ENCODE measurements at regions not wholly inside any gene's neighbourhood (a gene's known extent, or its start where the extent isn't known, plus 50 kb on each side); places are given as distances from the start of the nearest gene placed in this dataset.

DNA sequence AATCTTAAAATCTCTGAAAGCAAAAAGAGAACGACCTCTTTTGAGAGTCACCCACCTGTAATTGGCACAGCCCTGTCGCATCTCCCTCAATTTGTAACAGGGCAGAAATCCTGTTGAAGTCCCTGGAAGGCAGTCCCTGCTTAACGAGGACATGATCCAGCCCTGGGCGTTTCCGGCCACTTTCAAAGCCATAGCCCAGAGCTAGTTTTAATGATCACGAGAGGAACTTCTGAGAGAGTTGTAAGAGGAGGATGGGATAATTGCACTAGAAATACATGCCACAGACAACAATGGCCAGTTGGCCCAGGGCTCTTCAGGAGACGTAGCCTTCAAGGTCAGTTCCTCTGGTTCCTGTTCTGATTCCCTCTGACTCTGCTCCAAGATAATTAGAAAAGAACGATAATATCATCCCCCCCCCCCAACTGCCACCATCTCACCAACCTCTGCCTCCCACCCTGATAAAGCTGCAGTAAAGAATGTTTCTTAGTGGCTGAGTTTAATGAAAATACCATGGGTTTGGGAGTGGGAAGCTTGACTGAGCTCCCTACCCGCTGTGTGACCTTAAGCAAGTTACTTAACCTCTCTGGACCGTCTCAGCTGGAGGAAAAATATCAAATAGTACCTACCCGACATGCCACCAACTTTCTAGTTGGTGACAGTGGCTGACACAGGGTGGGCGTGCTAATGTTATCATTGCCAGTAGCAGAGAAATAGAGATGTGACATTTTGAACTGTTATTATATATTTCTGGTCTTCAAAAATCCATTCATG, 140.0 kb downstream of the OMA1 start:
- TF ChIP-seq, protein P1, sequence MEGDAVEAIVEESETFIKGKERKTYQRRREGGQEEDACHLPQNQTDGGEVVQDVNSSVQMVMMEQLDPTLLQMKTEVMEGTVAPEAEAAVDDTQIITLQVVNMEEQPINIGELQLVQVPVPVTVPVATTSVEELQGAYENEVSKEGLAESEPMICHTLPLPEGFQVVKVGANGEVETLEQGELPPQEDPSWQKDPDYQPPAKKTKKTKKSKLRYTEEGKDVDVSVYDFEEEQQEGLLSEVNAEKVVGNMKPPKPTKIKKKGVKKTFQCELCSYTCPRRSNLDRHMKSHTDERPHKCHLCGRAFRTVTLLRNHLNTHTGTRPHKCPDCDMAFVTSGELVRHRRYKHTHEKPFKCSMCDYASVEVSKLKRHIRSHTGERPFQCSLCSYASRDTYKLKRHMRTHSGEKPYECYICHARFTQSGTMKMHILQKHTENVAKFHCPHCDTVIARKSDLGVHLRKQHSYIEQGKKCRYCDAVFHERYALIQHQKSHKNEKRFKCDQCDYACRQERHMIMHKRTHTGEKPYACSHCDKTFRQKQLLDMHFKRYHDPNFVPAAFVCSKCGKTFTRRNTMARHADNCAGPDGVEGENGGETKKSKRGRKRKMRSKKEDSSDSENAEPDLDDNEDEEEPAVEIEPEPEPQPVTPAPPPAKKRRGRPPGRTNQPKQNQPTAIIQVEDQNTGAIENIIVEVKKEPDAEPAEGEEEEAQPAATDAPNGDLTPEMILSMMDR (IDR thresholded peaks at IDR 0.05; ENCODE audit: low read depth, low read length, missing input control), result no peak
- TF ChIP-seq REST (IDR thresholded peaks at IDR 0.05) (no peak), JUND (IDR thresholded peaks at IDR 0.05) (no peak), EGR1 (IDR thresholded peaks at IDR 0.05; ENCODE audit: low read depth in 2 of 2) (no peak)

All from liver (tissue), 3 donors.